T-helper 2 cell (primary cell): ENCODE measurements at regions not wholly inside any gene's neighbourhood (a gene's known extent, or its start where the extent isn't known, plus 50 kb on each side); places are given as distances from the start of the nearest gene placed in this dataset.
"Not testable (repeated sequence)": the region's sequence is repeated elsewhere in the genome, so short reads cannot be mapped to it uniquely, and the experiment has no call there.

Source experiments
- DNase-seq, 5 experiments: peaks; one replicate each; pipeline versions ENCODE4 v3.0.0 to v3.0.0-alpha.2; 2012 to 2022

DNA sequence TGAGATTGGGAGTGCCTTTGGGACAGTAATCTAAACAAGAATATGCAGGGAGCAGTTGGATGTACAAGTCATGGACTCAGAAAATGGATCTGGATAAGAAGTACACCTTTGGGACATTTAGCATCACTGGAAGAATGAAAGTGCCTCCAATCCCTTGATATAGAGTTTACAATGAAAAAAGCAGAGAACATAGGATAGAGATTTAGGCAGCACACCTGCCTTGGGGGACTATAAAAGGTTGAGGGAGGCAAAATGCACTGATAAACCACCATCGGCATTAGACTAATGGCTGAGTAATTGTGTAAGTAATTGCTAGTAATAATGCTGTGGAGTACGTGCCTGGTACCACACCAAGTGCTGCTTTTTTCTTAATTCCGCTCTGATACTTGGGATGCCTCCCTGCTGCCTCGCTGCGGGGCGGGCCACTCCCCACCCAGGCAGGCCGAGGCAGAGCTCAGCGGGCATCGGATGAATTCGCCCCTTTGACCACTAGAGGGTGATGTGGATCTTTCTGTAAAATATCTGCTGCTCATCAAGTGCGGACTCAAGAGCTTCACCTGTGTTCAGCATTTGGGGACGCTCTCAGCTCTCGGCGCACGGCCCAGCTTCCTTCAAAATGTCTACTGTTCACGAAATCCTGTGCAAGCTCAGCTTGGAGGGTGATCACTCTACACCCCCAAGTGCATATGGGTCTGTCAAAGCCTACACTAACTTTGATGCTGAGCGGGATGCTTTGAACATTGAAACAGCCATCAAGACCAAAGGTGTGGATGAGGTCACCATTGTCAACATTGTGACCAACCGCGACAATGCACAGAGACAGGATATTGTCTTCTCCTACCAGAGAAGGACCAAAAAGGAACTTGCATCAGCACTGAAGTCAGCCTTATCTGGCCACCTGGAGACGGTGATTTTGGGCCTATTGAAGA, 99.9 kb downstream of the ANKRD18B start:
- DNase-seq = peak in 4 of 5 experiments; percentile 50 to 72 (median 56)

- not testable (repeated sequence) for DNase-seq
These were observed 104.3 kb downstream of the ANKRD18B start for GRCh38 chr9:33628318-33628717.

DNA sequence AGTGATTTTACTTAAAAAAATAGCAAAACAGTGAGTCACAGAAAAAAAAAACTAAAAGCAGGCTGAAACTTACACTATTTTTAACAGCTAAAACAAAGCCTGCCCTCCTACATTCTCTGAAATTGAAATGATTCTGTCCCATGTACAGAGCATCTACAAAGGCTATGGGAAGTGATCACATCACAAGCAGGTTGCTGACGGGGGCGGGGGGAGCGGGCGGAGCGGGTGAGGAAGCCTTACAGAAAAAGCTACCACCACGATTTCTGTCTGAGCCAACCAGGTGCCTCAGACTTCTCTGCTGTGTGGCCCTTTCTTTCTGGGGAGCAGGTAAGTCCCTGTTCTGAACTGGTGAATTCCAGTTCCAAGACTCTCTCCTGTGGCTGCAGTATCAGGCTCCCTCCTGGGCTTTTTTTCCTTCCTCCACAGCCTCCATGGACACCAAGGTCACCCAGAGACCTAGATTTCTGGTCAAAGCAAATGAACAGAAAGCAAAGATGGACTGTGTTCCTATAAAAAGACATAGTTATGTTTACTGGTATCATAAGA, 104.9 kb downstream of the ANKRD18B start:
- DNase-seq = no peak

GRCh38 chr9:33633636-33634035, 109.6 kb downstream of the ANKRD18B start:
- DNase-seq = no peak

DNA sequence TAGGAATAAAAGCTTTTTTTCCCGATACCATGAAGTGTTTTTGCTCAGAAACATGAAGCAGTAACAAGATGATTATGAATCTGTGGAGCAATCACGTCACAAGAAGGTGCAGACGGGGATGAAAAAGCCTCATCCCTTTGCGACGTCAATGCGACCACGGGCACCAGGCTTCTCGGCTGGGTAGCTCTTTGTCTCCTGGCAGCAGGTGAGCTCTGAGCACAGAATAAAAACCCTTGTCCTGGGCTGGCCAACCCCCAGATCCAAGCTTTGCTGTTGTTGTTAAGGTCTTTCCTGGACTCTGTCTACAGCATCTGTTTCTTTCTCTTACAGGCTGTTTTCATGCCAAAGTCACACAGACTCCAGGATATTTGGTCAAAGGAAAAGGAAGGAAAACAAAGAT, 113.8 kb downstream of the ANKRD18B start:
- DNase-seq = no peak

DNA sequence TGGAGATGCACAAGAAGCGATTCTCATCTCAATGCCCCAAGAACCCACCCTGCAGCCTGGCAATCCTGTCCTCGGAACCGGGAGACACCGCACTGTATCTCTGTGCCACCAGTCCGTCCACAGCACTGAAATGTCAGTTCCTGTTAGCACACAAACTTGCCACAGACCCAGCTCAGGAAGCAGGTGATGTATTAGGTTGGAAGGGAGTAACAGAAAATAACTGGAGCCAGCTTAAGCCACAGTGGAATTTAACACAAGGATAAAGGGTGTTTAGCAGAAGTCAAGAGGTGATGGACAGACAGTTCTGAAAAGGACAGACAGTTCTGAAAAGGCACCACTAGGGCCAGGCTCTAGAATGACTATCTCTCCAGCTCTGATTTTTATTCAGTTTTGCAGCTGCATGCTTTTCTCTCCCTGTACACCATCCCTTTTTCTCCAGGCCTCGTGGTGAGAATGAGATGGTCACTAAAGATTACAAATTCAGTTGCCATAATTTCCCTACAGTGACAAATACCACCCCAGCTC, 114.4 kb downstream of the ANKRD18B start:
- no peak for DNase-seq

DNA sequence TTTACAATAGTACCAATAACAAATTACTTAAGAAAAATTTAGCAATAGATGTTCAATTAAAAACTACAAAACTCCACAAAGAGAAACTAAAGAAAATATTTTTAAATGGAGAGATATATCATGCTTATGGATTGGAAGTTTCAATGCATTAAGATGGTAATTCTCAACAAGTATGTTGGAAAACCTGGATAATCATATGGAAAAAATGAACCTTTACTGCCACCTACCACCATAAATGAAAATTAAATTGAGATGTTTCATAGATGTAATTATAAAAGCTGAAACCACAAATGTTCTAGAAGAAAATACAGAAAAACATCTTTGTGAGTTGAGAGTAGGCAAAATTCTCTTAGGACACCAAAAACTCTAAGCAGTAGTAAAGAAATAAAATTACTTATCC, 121.7 kb downstream of the ANKRD18B start:
- no peak for DNase-seq

DNA sequence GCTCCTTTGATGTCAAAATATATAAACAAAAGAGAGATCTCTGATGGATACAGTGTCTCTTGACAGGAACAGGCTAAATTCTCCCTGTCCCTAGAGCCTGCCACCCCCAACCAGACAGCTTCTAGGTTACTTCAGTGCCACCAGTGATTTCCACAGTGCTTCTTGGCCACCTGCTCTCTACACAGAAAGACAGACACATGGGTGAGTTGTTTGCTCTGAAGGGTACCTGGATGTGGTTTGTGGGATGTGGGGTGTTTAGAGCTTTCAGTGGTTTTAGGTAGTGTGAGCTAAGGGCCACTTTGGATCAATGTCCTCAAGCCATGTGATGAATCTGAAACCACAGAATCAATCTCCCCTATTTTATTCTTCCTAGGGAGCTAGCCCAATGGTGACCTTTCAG, 125.4 kb downstream of the ANKRD18B start:
- DNase-seq = peak in 1 of 5 experiments; percentile 39

DNA sequence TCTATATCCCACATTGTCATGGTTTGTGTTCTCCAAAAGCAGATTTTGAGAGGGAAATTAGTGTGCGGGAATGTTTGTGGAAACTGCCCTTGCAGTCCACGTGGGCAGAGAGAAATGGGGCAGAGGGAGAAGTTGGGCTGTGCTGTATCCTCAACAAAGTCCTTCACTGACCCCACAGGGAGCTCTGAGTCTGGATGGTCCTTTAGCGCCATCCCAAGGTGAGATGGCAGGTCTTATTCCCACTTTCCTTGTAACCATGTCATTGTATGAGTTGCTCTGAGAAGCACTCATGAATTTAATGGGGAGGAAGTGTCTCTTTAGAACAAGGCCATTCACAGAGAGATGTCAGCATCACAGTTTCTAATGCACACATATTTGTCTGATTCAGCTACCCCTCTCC, 127.1 kb downstream of the ANKRD18B start:
- no peak for DNase-seq

GRCh38 chr9:33659921-33660320, 135.4 kb upstream of the PRSS3 start:
- DNase-seq = no peak

DNA sequence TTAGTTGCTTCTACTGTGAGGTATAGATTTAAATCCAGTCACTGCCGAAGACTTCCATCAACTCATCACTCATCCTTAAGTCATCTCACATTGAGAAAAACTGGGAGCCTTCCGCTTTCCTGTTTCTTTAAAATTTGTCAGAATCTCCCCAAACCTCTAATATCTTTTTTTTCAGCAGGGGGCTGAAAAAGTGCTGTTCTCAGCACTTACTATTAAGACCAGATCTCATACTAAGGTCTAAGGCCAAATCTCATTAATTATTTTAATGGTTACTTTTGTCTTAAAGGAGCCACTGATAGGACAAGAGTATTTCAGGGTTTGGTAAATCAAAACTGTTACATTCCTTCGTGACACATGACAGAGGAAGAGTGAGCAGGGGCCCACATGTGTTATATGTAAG, 134.6 kb upstream of the PRSS3 start:
- DNase-seq = no peak

DNA sequence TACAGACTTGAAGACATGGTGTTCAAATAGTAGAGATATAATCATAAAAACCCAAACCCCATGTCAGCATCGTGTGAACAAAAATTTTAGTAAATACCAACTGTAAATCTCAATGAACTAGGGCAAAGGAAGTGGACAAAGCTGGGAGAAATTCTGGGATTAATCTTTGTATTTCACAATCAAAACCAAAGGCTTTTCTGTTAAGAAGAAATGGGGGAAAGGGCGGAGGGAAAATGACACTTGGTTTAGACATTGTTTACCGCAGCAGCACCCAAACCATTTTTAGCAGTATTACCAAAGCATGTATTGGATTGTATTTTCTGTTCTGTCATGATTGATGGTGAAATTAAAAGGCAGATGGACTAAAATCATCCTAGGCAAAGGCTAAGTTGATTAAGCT, 134.2 kb upstream of the PRSS3 start:
- no peak for DNase-seq

GRCh38 chr9:33662871-33663270, 132.5 kb upstream of the PRSS3 start:
- DNase-seq = no peak

DNA sequence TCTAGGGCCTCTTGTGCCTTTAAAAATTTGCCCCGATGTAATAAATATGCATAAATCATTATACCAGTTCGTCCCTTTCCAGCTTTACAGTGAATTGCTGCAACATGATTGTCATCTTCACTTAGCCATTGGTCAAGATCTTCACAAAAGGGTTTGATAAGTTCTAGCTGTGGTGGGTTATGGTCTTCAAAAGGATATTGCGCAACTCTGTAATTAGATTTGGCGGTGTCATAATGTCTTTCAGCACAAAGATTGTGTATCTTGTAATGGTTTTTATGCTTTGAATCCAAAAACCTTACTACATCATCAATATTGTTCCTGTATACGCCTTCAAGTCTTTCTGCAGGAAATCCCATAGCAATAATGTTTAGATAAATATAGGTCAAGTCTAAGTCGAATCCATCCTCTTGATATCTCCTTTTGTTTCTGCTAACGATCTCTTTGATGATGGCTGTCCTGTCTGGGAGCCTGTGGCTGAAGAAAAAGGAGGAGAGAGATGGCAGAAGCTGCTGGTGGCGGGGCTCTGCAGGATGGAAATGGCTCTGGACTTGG, 119.1 kb upstream of the PRSS3 start:
- not testable (repeated sequence) for DNase-seq

DNA sequence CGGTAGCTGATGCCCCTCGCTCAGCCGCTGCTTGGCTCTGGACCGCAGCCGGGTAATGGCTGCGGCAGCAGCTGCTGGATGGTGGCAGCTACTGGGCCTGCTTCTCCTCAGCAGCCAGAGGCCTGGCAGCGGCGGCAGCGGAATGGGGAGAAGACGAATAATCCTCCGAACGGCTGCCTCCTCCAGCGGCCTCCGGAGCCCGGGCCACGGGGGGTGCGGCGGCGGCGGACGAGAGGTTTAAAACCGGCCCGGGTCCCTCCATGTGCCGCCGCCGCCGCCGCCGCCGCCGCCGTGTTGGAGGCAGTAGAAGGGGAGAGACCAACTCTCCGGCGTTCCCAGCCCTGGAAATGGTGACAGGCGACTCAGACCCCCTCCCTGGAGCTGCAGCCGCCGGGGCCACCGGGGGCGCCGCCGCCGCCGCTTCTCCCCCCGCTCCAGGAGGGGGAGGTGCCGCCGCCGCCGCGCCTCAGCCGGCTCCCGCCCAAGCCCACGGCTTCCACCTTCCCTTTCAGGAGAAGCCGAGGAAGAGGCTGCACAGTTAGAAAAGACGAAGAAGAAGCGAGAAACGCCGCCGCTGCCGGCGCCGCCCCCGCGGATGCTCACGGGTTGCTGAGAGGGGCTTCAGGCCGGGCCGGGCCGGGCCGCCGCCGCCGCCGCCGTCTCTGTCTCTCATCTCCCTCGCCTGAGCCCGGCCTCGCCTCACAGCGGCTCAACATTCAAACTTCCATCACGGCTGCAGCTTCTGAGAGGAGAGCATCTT, 118.4 kb upstream of the PRSS3 start:
- DNase-seq = peak in 3 of 5 experiments; percentile 1 to 9 (median 8)

- no peak for DNase-seq
These were observed 117.9 kb upstream of the PRSS3 start for GRCh38 chr9:33677506-33677809.

- no peak for DNase-seq
These were observed 117.4 kb upstream of the PRSS3 start for GRCh38 chr9:33677961-33678360.

GRCh38 chr9:33682551-33682950, 112.8 kb upstream of the PRSS3 start:
- DNase-seq = no peak

- no peak for DNase-seq
These were observed 110.5 kb upstream of the PRSS3 start for GRCh38 chr9:33684831-33685230.

GRCh38 chr9:33686942-33687341, 108.4 kb upstream of the PRSS3 start:
- DNase-seq = no peak

DNA sequence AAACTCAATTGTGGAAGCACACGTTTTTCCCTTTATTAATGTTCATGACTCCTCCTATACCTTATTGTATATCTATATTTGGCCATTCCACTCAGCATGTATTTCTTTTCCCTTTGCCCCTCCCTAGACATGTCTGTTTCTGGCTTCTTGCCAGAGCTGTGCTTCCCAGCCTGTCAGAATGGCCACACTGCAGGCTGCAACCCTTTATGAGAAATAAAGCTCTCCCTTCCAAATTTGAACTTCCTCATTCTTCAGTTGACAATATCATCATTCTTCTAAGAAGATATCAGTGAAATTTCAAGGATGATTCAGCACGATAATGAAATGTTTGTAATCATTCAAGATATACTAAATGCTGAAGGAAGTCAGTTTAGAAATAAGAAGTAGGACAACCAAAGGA, 107.6 kb upstream of the PRSS3 start:
- no peak for DNase-seq

DNA sequence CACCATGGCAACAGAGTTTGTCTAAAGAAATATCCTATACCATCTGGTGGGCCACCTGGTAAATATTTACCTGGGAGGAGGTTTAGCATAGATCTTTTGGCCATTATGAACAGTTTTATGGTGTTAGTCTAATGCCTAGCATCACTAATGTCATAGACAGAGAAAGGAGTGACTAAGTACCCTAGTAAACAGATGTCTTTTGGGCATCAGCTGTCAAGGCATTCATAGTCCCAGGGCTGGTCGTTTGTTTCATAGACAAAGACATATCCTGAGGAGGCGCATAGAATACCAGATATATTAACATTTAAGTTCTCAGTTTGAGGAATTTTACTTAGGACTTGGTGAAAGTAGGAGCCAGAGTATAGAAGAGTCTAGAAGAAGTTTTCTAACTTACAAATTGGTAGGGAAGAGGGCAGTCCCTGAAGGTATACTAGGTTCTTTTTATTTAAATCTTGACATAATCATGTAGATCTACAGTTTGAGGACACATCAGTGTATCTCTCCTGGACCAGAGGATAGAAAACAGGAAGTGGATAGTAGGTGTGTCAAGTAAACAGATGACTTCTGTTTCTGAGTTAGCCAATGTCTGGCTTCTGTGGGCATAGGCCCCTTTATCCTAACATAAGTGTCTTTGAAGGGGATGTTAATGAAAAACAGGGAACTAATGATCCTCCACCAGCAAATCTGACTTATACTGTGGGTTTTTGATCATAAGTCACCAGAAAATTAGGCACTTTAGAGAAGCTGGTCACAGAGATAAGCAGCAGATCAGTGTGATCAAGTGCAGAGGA, 105.0 kb upstream of the PRSS3 start:
- DNase-seq = no peak
